ENCODE measurements at regions not wholly inside any gene's neighbourhood (a gene's known extent, or its start where the extent isn't known, plus 50 kb on each side); places are given as distances from the start of the nearest gene placed in this dataset.

GRCh38 chr14:65352964-65353530 lies 59.5 kb upstream of the FUT8 start:
- TF ChIP-seq EZH2phosphoT487 (IDR thresholded peaks at IDR 0.05; ENCODE audit: insufficient read depth, low read depth) (no peak), EZH2 (IDR thresholded peaks at IDR 0.05; ENCODE audit: insufficient read depth, poor library complexity, severe bottlenecking) (no peak)
- H3K9me3 ChIP-seq (ENCODE audit: low read depth), result no peaks in the 10 kb centered on the region
- H3K36me3 ChIP-seq (ENCODE audit: low read depth), result no peaks in the 10 kb centered on the region
- no peak overlapping the region for H3K9ac ChIP-seq
- H3K4me1 ChIP-seq (ENCODE audit: insufficient read depth), result peaks cover 25% of the 10 kb centered on the region
- DNase-seq, result peak; percentile 54
- H2AFZ ChIP-seq, result no peak overlapping the region
- 72 to 82% methylated on average over 2 of the region's 2 CpGs for WGBS, 2 experiments (ENCODE audit: low coverage in 1 of 2, low lambda C conversion rate in 2 of 2, missing lambda C conversion rate in 2 of 2)
- H3K79me2 ChIP-seq (ENCODE audit: insufficient read depth), result no peaks in the 10 kb centered on the region
- H3K4me3 ChIP-seq, result no peak overlapping the region
- H3K9me2 ChIP-seq (ENCODE audit: insufficient read depth), result no peaks in the 10 kb centered on the region
- H4K20me1 ChIP-seq (ENCODE audit: insufficient read depth), result no peaks in the 10 kb centered on the region
- in situ Hi-C loops (cut with MboI), result no loop called here
- H3K27ac ChIP-seq, result no peak overlapping the region
- H3K4me2 ChIP-seq (ENCODE audit: unreplicated experiment), result no peak overlapping the region
- H3K27me3 ChIP-seq (replicated peaks; ENCODE audit: insufficient read depth), result no peaks in the 10 kb centered on the region
- H3F3A ChIP-seq (ENCODE audit: insufficient read depth), result peaks cover 10% of the 10 kb centered on the region

GRCh38 chr14:65354131-65354530 lies 58.4 kb upstream of the FUT8 start:
- H3K4me2 ChIP-seq (ENCODE audit: unreplicated experiment), result no peak overlapping the region
- H3K9me3 ChIP-seq (ENCODE audit: low read depth), result no peaks in the 10 kb centered on the region
- H3K36me3 ChIP-seq (ENCODE audit: low read depth), result no peaks in the 10 kb centered on the region
- H4K20me1 ChIP-seq (ENCODE audit: insufficient read depth), result no peaks in the 10 kb centered on the region
- peaks cover 10% of the 10 kb centered on the region for H3F3A ChIP-seq (ENCODE audit: insufficient read depth)
- WGBS, 2 experiments (ENCODE audit: low coverage in 1 of 2, low lambda C conversion rate in 2 of 2, missing lambda C conversion rate in 2 of 2), result 95 to 96% methylated on average over 3 of the region's 3 CpGs
- no peak for DNase-seq
- no peak overlapping the region for H3K4me3 ChIP-seq
- no peaks in the 10 kb centered on the region for H3K9me2 ChIP-seq (ENCODE audit: insufficient read depth)
- no peaks in the 10 kb centered on the region for H3K27me3 ChIP-seq (replicated peaks; ENCODE audit: insufficient read depth)
- no peak for TF ChIP-seq EZH2 (IDR thresholded peaks at IDR 0.05; ENCODE audit: insufficient read depth, poor library complexity, severe bottlenecking)
- TF ChIP-seq EZH2phosphoT487 (IDR thresholded peaks at IDR 0.05; ENCODE audit: insufficient read depth, low read depth), result no peak
- H3K4me1 ChIP-seq (ENCODE audit: insufficient read depth), result peaks cover 25% of the 10 kb centered on the region
- no peak overlapping the region for H3K9ac ChIP-seq
- in situ Hi-C loops (cut with MboI), result no loop called here
- no peaks in the 10 kb centered on the region for H3K79me2 ChIP-seq (ENCODE audit: insufficient read depth)
- H3K27ac ChIP-seq, result no peak overlapping the region
- H2AFZ ChIP-seq, result no peak overlapping the region

GRCh38 chr14:65354715-65355114 lies 57.8 kb upstream of the FUT8 start:
- in situ Hi-C loops (cut with MboI), result no loop called here
- no peaks in the 10 kb centered on the region for H3K9me2 ChIP-seq (ENCODE audit: insufficient read depth)
- TF ChIP-seq EZH2phosphoT487 (IDR thresholded peaks at IDR 0.05; ENCODE audit: insufficient read depth, low read depth) (no peak), EZH2 (IDR thresholded peaks at IDR 0.05; ENCODE audit: insufficient read depth, poor library complexity, severe bottlenecking) (no peak)
- WGBS, 2 experiments (ENCODE audit: low coverage in 1 of 2, low lambda C conversion rate in 2 of 2, missing lambda C conversion rate in 2 of 2), result 87 to 90% methylated on average over 4 of the region's 4 CpGs
- H3K9me3 ChIP-seq (ENCODE audit: low read depth), result no peaks in the 10 kb centered on the region
- no peak for DNase-seq
- H3K9ac ChIP-seq, result no peak overlapping the region
- peaks cover 25% of the 10 kb centered on the region for H3K4me1 ChIP-seq (ENCODE audit: insufficient read depth)
- no peak overlapping the region for H3K27ac ChIP-seq
- H3K79me2 ChIP-seq (ENCODE audit: insufficient read depth), result no peaks in the 10 kb centered on the region
- peaks cover 10% of the 10 kb centered on the region for H3F3A ChIP-seq (ENCODE audit: insufficient read depth)
- H4K20me1 ChIP-seq (ENCODE audit: insufficient read depth), result no peaks in the 10 kb centered on the region
- H2AFZ ChIP-seq, result no peak overlapping the region
- no peaks in the 10 kb centered on the region for H3K36me3 ChIP-seq (ENCODE audit: low read depth)
- no peak overlapping the region for H3K4me3 ChIP-seq
- no peak overlapping the region for H3K4me2 ChIP-seq (ENCODE audit: unreplicated experiment)
- no peaks in the 10 kb centered on the region for H3K27me3 ChIP-seq (replicated peaks; ENCODE audit: insufficient read depth)

GRCh38 chr14:65356327-65356836 lies 56.1 kb upstream of the FUT8 start:
- DNase-seq, result peak; percentile 95
- in situ Hi-C loops (cut with MboI), result no loop called here
- H3K79me2 ChIP-seq (ENCODE audit: insufficient read depth), result no peaks in the 10 kb centered on the region
- no peak overlapping the region for H3K4me3 ChIP-seq
- H3K27ac ChIP-seq, result peak overlapping the region; percentile 9; the same call in 1 of the 2 replicates
- no peaks in the 10 kb centered on the region for H3K9me2 ChIP-seq (ENCODE audit: insufficient read depth)
- no peaks in the 10 kb centered on the region for H3K9me3 ChIP-seq (ENCODE audit: low read depth)
- H3K36me3 ChIP-seq (ENCODE audit: low read depth), result no peaks in the 10 kb centered on the region
- H4K20me1 ChIP-seq (ENCODE audit: insufficient read depth), result no peaks in the 10 kb centered on the region
- H3K4me2 ChIP-seq (ENCODE audit: unreplicated experiment), result peak overlapping the region; percentile 20
- no peak overlapping the region for H2AFZ ChIP-seq
- H3K27me3 ChIP-seq (replicated peaks; ENCODE audit: insufficient read depth), result no peaks in the 10 kb centered on the region
- TF ChIP-seq EZH2phosphoT487 (IDR thresholded peaks at IDR 0.05; ENCODE audit: insufficient read depth, low read depth) (no peak), EZH2 (IDR thresholded peaks at IDR 0.05; ENCODE audit: insufficient read depth, poor library complexity, severe bottlenecking) (no peak)
- WGBS, 2 experiments (ENCODE audit: low coverage in 1 of 2, low lambda C conversion rate in 2 of 2, missing lambda C conversion rate in 2 of 2), result 8 to 12% methylated on average over 5 of the region's 5 CpGs
- H3K4me1 ChIP-seq (ENCODE audit: insufficient read depth), result peaks cover 25% of the 10 kb centered on the region
- H3F3A ChIP-seq (ENCODE audit: insufficient read depth), result peaks cover 10% of the 10 kb centered on the region
- H3K9ac ChIP-seq, result no peak overlapping the region
